DLD1 (cell line): ENCODE measurements at regions not wholly inside any gene's neighbourhood (a gene's known extent, or its start where the extent isn't known, plus 50 kb on each side); places are given as distances from the start of the nearest gene placed in this dataset.
"Not testable (repeated sequence)": the region's sequence is repeated elsewhere in the genome, so short reads cannot be mapped to it uniquely, and the experiment has no call there.

Source experiments
- in situ Hi-C: cut with HindIII; loops from 2 replicates; pipeline ENCODE4 v1.10.0; 2017; ENCODE audit warnings: low sequenced_read_pairs

DNA sequence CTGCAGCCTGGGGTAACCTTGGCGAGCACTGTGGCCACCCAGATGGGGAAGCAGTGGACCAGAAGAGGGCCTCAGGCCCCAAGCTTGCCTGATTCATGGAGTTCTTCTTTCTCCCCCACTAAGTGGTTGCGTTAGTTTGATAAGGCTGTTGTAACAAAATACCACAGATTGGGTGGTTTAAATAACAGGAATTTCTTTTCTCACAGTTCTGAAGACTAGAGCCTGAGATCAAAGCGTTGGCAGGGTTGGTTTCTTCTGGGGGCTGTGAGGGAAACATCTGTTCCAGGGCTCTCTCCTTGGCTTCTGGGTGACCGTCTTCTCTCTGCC, 105.7 kb upstream of the GATB start:
- in situ Hi-C loops, result no loop called here

DNA sequence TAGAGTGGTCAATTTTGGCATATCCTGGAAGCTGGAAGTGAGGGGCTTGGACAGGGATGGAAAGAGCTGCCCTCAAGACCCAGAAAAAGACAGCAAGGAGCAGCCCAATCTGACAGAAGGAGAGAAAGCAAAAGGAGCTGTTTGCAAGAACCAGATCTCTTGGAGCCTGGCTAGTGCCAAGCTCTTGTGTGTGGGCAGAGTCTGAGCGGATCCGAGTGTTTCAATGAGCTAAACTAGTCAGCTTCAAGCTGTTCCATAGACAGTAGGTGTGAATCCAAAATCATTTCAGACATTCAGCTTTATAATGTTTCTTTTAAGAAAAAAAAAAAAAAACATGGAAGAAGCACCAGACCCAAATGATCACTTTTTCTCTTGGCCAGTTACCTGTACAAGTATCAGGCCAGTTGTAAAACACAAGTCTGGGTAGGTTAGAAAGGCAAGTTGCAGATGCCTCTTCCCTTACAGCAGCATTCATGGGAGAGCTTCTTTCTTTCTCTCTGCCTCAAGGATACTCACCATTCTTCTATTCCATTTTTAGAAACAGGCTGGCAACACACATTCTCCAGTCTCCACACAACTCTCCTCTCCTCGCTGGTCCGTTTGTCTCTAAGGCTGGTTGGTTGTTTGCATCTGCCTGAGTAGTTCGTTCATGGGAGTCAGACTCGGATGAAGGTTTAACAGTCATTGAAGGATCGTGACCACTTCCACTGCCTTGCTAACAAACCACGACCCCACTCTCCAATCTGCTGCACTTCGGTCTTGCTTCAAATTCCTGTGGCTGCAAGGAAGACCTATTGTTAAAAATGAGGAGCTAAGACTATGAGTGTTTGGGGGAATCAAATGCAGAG, 105.2 kb upstream of the GATB start:
- in situ Hi-C loops, result no loop called here

DNA sequence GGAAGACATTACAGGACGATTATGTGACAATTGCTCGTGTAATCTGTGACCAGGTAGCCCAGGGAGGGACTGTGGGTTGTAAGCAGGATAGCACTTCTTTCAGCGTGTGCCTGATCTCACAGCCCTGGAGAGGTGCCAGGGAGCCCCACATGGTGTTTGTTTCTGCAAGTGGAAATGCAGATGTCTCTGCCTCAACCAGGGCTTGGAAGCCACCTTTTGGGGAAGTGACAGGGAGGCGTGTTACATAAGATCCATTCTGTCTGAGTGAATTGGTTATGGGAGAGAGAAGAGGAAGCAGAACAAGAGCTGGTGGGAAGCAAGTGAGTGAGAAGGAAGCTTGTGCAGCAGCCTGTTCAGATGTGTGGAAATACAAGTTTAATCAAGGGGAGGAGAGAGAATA, 104.5 kb upstream of the GATB start:
- in situ Hi-C loops, result no loop called here

DNA sequence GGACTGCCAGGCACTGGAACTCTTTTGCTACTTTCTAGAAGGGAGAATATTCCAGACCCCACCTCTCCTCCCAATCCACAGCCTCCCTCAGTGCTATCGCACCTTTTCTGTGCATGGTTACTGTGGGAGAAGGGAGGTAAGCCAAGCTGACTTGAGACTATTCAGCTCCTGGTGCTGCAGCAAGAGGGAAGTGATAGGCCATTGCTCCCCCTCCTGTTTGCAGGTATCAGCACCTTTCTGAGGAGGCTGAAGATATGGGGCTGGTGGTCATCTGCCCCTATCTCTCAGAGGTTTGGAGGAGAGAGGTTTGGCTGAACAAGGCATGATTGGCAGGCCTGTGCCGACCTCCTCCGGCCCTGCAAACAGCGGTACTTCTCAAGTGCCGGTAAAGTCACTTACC, 103.3 kb upstream of the GATB start:
- in situ Hi-C loops, result no loop called here

DNA sequence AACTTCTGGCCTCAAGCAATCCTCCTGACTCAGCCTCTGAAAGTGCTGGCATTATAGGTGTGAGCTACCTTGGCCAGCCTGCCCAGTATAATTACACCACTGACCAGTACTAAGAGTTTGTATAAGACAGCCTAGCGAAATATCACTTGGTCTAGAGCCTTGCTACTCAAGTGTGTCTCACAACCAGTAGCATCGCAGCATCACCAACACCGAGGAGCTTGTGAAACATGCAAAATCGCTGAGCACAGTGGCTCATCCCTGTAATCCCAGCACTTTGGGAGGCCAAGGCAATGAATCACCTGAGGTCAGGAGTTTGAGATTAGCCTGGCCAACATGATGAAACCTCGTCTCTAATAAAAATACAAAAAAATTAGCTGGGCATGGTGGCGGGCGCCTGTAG, 102.0 kb upstream of the GATB start:
- in situ Hi-C loops, result no loop called here

DNA sequence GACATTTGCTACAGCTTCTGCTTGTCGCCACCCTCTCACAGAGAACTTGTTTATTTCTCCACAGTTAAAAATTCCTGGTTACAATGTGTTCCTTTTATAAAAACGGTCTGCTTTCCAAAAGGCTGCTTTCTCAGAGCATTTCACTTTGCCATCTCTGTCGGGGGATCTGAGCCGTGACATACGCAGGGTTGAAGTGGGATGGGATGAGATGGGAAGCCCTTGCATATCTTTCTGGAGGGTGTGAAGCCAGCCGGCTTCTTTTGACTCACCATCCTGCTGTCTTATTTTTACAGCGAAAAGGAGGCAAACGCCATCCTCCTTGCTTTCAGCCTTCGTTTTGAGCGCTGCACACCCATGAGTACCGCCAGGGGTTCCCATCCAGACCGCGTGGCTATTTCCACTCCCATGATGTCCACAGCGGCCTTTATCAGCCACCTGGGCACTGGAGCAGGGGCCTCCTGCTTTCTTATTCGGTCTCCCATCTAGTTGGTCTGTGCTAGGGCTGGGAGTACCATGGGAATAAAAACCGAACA, 99.8 kb upstream of the GATB start:
- in situ Hi-C loops, result no loop called here

DNA sequence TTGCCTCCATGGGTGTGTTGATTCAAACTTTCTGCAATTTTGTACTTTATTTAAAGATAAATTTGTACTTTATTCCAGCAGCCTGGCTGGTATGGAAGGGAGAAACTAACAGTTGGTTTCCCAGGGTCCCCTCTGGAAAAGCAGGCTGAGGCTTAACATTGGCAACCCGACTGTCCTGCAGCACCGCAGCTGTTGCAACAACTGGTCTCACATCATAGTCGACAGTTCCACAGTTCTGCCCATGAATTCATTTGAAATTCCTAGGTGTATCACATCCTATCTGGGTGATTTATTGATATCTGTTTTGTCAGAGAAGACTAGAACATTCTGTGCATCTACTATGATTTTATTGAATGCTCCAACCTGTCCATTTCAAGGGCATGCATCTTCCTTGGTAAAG, 98.8 kb upstream of the GATB start:
- in situ Hi-C loops, result no loop called here

DNA sequence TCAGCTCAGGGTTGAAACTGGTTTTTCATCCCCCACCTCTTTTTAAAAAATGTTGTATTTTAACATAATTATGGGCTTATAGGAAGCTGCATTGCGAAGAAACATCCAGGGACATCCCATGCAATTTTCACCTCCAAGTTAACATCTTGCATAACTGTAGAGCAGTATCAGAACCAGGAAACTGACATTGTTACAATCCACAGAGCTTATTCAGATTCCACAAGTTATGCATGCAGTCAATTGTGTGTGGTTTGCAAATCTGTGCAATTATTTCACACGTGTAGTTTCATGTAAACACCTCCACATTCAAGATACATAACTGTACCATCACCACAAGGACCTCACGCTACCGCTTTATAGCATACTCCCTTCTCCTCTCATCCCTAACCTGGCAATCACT, 97.5 kb upstream of the GATB start:
- in situ Hi-C loops, result no loop called here

DNA sequence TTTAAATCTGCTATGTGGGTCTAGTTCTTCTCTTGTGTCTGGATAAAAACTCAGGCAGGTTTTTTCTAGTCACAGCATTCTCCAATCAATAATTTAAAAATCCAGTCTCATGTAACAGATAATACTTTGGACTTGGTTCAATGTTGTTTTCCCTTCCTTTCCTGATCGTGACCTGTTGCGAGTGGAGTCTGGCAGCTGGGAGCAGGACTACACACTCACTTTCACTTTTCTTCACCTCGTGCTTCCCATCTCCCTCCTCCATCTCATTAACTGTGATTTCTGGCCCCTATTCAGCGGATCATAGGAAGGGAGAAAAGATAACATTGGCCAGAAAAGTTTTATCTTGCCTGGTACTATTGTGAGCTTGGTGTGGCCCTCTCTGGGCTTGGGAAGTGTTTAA, 96.6 kb upstream of the GATB start:
- in situ Hi-C loops, result no loop called here

DNA sequence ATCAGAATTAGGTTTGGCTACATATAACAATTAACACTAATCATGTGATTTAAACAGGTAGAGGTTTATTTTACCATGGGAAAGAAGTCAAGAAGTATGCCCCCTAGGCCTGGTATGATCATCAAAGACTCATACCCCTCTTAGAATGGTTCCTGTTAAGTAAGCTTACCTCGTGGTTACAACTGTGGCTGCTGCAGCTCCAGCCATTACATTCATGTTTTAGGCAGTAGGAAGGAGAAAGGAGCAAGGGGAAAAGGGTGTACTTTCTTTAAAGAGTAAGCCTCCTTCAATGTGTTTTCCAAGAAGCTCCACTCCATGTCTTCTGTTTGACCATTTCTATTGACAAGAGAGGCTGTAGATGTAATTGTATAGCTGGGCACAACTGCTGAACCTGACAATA, 94.9 kb upstream of the GATB start:
- in situ Hi-C loops, result no loop called here

DNA sequence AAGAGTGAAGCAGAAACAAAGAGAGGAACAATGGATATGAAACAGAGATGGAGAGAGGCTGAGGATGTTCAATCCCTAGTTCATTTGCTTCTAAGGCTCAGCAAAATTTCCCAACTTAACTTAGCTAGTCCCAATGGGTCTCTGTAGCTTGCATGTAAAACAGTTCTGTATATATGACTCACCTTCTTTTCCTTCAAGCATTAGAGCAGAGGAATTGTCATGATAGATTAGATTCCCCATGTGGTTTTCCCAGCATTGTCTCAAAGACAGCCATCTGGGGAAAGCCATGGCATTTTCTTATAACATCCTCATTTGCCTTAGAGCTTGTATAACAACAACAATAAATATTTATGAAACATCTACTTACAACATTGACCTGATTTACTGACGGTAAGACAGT, 93.9 kb upstream of the GATB start:
- in situ Hi-C loops, result no loop called here

DNA sequence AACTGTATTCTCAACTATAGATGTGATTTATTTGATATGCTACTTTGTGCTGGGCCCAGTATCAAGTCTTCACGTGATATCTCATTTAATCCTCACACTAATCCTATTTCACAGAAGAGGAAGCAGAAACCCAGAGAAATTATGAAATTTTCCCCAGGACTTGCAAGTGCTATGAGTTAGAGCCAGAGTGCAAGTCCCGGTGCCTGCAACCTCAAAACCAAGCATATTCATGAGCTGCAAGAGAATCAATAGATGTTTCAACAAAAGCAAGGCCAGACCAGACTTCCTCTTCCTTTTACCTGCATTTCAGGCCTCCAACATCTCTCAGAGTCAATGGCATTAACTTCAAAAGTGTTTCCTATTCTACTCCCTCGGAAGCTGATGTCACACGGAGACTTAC, 92.2 kb upstream of the GATB start:
- in situ Hi-C loops, result no loop called here

DNA sequence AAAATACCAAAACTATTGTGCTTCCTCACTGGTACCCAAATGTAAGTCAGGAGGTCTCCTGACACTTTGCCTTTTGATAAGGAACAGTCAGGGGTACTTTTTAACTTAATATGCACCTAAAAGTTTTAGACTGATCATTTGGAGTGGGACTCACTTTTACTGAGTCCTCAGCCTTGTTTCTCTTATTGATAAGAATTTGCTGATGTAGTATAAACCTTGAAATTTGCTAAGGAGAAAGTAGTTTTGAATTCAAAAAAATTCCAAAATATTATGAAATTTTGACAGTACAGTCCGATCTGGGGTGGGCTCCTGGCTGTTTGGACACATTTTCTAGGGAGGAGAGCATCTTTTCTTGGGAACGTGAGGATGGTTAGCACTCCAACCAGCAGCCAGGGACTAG, 91.4 kb upstream of the GATB start:
- in situ Hi-C loops, result no loop called here

DNA sequence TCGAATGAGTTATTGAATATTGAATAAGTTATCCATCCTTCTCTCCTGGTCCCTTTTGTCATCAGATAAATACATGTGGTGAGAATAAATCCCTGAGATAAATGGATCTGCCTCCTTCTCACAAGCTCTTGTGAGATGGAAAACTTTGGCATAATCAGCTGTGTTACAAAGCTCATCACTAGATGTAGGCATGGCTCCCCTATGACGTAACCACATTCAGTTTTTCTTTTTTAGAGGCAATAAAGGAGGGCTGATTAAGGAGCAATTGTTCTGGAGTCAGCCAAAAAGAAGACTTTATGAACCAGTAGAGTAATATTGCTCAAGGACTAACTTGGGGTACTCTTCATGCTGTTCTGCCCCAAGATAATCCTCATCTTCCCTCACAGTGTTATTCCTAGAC, 90.5 kb upstream of the GATB start:
- in situ Hi-C loops, result no loop called here

DNA sequence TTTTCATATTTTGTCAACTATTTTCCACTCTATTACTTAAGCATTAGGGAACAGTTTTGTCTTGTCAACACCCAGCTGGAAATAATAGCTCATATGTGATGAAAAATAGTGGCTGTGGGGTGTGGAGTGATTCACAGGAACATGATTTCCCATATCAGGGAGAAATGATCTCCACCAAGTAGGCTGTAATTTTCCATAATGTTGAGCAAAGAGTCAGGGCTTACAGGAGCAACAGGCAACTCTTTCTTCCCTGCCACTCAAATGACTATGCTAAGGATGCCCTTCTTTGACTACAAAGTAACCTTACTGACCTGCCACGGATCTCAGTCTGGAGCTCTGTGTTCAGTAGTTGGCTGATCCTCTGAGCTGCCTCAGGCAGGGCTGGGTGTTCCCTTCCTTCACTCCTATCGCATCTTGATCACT, 90.0 kb upstream of the GATB start:
- in situ Hi-C loops, result no loop called here

DNA sequence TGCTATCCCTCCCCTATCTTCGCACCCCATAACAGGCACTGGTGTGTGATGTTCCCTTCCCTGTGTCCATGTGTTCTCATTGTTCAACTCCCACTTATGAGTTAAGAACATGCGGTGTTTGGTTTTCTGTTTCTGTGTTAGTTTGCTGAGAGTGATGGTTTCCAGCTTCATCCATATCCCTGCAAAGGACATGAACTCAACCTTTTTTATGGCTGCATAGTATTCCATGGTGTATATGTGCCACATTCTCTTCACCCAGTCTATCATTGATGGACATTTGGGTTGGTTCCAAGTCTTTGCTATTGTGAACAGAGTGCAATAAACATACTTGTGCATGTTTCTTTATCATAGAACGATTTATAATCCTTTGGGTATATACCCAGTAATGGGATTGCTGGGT, 84.7 kb upstream of the GATB start:
- in situ Hi-C loops, result not testable (repeated sequence)

DNA sequence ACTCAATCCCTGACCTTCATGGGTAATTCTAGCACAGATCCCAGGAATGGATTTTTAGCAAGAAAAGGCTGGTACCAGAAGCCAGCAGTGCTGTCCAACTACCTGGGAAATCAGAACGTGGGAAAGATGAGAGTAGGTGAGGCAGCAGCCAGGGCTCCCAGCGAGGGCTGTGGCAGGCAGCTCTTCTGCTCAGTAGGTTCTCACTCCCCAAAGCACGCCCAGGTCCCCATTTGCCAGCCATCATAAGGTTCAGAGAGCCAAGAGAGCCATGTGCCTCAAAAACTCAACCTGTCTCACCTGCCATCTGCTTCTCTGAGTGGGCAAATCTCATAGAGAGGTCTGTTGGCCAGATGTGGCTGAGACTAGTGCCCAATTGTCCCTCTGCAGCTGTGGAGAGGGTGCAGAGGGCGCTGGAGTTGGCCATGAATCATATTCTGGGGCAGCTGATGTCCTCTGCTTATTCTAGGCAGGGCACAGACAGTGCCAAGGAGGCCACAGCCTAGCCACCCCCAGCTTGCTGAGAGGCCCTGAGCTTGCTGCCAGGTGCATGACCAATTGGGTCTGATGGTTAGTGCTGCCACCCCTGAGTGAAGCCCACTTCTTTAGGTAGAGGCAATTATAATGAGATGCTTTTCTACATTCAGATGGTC, 81.7 kb upstream of the GATB start:
- in situ Hi-C loops, result no loop called here

DNA sequence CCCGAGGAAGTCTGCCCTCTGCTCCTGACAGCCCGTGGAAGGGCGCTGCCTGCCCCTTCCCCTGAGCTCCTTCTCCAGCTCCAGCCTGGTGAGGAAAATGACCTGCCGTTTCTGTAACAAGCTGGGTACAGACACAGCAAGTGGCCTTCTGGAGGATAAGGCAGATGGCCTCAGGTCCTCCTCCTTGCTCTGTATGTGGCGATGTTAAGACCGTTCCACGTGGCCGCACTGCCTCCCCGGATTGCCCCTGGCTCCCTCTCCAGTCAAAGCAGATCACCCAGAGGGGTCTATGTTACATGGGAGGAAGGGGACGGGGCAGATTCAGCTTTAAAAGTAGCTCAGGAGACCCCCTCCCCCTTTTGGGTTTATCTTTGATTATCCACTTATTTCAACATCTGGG, 80.3 kb upstream of the GATB start:
- in situ Hi-C loops, result no loop called here

DNA sequence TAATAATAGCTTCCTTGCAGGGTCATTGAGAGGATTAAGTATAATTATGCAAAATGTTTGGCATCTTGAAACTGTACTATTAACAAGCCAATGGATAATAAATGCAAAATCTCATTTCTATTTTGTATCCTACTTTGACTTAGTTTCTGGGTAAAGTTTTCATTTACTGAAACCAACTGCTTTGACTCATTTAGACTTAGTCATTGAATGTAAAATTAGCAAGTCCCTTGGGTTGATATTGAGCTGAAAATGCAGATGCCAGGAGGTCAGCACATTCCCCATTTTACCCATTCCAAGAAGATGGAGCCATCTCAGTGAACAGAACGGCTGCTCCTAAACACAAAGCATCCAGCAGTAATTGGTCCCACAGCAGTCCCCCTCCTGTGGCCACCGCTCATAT, 74.7 kb upstream of the GATB start:
- in situ Hi-C loops, result no loop called here

DNA sequence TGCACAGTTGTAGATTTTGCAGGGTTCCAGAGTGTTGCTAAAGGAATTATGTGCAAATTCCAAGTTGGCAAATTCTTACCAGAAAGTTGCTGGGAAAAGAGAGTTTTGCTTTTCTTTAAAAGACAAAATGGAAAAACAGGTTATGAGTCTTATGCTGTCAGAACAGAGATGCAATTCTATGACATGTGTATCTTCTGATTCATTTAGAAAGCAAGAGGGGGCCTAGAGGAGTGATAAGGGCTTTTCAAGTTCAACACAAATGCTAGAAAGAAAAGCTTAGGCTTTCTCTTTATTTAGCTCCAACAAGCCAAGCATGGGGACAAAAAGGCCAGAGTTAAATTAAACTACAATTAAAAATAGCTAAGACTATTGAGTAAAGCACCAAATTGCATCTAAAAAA, 72.4 kb upstream of the GATB start:
- in situ Hi-C loops, result no loop called here

DNA sequence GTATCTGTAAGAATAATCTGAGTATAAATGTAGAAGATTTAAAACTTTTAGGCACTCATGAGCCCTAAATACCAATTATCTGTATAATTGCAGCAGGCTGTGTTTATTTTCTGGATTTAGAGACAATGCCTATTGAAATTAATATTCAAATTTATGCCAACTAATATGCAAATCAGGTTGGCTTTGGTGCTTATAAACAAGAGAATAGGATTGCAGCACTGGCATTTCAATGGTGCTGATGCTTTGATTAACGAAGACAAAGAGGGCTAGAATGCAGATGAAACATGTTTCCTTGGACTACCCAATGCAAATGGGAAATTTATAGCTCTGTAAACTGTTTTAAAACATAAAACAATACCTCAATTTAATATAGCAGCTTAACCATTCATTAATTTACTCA, 70.7 kb upstream of the GATB start:
- in situ Hi-C loops, result no loop called here

DNA sequence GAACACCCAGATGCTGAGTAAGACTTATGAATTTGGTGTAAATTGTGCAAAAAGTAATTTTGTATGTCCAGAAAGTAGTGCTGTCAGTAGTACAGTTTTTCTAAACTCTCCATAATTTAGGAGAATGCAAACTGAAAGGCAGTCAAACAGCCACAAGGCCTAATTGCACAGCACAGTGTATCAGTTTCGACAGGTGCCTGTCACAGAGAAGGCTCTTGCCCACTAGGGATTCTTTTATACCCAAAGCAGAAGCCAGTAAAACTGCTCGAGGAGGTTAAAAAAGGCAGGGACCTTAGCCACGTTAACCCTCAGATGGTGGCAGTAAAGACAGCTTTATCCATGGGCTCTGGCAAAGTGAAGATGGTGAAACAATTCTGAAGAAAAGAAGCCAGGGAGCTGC, 69.4 kb upstream of the GATB start:
- in situ Hi-C loops, result no loop called here

DNA sequence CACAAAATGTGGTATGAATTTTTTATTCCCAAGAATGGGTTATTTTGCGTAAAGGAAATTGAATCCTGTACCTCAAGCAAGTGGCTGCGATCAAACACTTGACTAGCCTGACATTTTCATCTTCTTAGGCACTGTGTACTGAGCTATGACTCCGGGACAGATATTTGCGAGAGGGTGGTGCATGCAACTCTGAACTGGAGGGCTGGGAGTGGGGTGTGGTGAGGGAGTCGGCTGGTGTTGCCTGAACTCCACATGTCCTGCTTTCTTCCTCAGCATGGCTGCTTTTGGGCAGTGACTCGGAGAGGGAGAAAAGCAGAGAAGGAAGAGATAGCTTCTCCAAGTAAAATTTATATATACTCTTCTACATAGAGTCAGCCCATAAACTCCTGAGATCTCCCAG, 68.5 kb upstream of the GATB start:
- in situ Hi-C loops, result no loop called here
